ENCODE measurements at regions not wholly inside any gene's neighbourhood (a gene's known extent, or its start where the extent isn't known, plus 50 kb on each side); places are given as distances from the start of the nearest gene placed in this dataset.

DNA sequence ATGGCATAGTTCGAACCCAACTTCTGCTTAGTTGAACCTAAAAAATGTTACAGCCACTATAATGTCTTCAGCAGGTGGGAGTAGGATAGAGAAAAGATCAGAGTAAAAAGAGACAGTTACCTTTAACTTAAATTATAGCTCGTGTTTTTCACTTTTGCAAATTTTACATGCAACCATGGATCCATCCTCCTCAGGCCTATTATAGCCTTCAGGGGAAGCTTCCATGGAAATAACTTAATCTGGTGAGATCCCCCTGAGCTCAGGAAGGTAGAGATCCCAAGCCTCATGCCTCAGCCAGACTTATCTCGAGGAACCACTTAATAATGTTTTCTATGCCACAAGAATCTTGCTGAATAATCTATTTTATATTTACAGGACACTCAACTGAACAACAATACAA is 159.4 kb upstream of the FAM3C start:
- TF ChIP-seq, protein P1, sequence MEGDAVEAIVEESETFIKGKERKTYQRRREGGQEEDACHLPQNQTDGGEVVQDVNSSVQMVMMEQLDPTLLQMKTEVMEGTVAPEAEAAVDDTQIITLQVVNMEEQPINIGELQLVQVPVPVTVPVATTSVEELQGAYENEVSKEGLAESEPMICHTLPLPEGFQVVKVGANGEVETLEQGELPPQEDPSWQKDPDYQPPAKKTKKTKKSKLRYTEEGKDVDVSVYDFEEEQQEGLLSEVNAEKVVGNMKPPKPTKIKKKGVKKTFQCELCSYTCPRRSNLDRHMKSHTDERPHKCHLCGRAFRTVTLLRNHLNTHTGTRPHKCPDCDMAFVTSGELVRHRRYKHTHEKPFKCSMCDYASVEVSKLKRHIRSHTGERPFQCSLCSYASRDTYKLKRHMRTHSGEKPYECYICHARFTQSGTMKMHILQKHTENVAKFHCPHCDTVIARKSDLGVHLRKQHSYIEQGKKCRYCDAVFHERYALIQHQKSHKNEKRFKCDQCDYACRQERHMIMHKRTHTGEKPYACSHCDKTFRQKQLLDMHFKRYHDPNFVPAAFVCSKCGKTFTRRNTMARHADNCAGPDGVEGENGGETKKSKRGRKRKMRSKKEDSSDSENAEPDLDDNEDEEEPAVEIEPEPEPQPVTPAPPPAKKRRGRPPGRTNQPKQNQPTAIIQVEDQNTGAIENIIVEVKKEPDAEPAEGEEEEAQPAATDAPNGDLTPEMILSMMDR (IDR thresholded peaks at IDR 0.05), result no peak
- no peak for TF ChIP-seq POLR2A (IDR thresholded peaks at IDR 0.05)
- no peak for TF ChIP-seq POLR2AphosphoS5 (IDR thresholded peaks at IDR 0.05)
